Left ventricle myocardium inferior (tissue), 1 donor: ENCODE measurements at regions not wholly inside any gene's neighbourhood (a gene's known extent, or its start where the extent isn't known, plus 50 kb on each side); places are given as distances from the start of the nearest gene placed in this dataset.

Experiments
- DNase-seq: peaks from one replicate; pipeline ENCODE4 v3.0.0-alpha.2; 2020
- H3K27ac ChIP-seq: fragments of 200-600 bp; replicated peaks from 2 replicates; pipeline ENCODE4 v1.8.0; 2021
- H3K27me3 ChIP-seq: fragments of 200-600 bp; 2 replicates; pipeline ENCODE4 v1.8.0; 2021; ENCODE audit warnings: low read depth
- H3K36me3 ChIP-seq: fragments of 200-600 bp; 2 replicates; pipeline ENCODE4 v1.8.0; 2021
- H3K4me1 ChIP-seq: fragments of 200-600 bp; 2 replicates; pipeline ENCODE4 v1.8.0; 2021
- H3K4me3 ChIP-seq: fragments of 200-600 bp; 2 replicates; pipeline ENCODE4 v1.8.0; 2021; ENCODE audit warnings: mild to moderate bottlenecking, moderate library complexity
- H3K9me3 ChIP-seq: fragments of 200-600 bp; replicated peaks from 2 replicates; pipeline ENCODE4 v1.8.0; 2021
- CTCF ChIP-seq: fragments of 200-600 bp; IDR thresholded peaks from 2 replicates; pipeline ENCODE4 v1.8.0; 2021; ENCODE audit warnings: antibody characterized with exemption, mild to moderate bottlenecking, borderline replicate concordance
- intact Hi-C: fragments of 100-400 bp; cut with micrococcal nuclease; formaldehyde crosslinking; loops from one replicate; pipeline ENCODE4 v1.11.0; 2022
- donor health status: DM: no; HTN: yes; CAD: no; lungs with severe emphysema.

GRCh38 chr7:46810986-46811385 lies 770.9 kb downstream of the TNS3 start:
- H3K27me3 ChIP-seq, result no peaks in the 10 kb centered on the region
- TF ChIP-seq CTCF, result no peak
- H3K9me3 ChIP-seq, result no peaks in the 10 kb centered on the region
- no peak for DNase-seq
- no peak overlapping the region for H3K4me3 ChIP-seq
- H3K4me1 ChIP-seq, result peaks cover 11% of the 10 kb centered on the region
- intact Hi-C loops, result no loop called here
- H3K36me3 ChIP-seq, result no peaks in the 10 kb centered on the region
- H3K27ac ChIP-seq, result no peak overlapping the region

GRCh38 chr7:46809886-46810285 lies 772.0 kb downstream of the TNS3 start:
- Histone ChIP-seq H3K4me1 (peaks cover 11% of the 10 kb centered on the region), H3K36me3 (no peaks in the 10 kb centered on the region), H3K27ac (no peak overlapping the region), H3K9me3 (no peaks in the 10 kb centered on the region), H3K4me3 (no peak overlapping the region), H3K27me3 (no peaks in the 10 kb centered on the region)
- intact Hi-C loops, result no loop called here
- TF ChIP-seq CTCF, result no peak
- no peak for DNase-seq

GRCh38 chr7:46806856-46807255 lies 775.1 kb downstream of the TNS3 start:
- H3K9me3 ChIP-seq, result no peaks in the 10 kb centered on the region
- no peak for TF ChIP-seq CTCF
- H3K4me1 ChIP-seq, result peaks cover 8% of the 10 kb centered on the region
- DNase-seq, result no peak
- intact Hi-C loops, result no loop called here
- no peaks in the 10 kb centered on the region for H3K36me3 ChIP-seq
- H3K4me3 ChIP-seq, result no peak overlapping the region
- peak overlapping the region; percentile 47 for H3K27ac ChIP-seq
- no peaks in the 10 kb centered on the region for H3K27me3 ChIP-seq

- no peaks in the 10 kb centered on the region for H3K36me3 ChIP-seq
- H3K4me3 ChIP-seq, result no peak overlapping the region
- no peaks in the 10 kb centered on the region for H3K4me1 ChIP-seq
- no peak for TF ChIP-seq CTCF
- peaks cover 8% of the 10 kb centered on the region for H3K9me3 ChIP-seq
- no peak for DNase-seq
- intact Hi-C loops, result no loop called here
- peak overlapping the region; percentile 55 for H3K27ac ChIP-seq
- H3K27me3 ChIP-seq, result no peaks in the 10 kb centered on the region
Observed at GRCh38 chr7:46802479-46802878, 779.4 kb downstream of the TNS3 start.

GRCh38 chr7:46791188-46791587 lies 790.7 kb downstream of the TNS3 start:
- H3K9me3 ChIP-seq, result no peaks in the 10 kb centered on the region
- no peaks in the 10 kb centered on the region for H3K36me3 ChIP-seq
- H3K4me1 ChIP-seq, result no peaks in the 10 kb centered on the region
- no peaks in the 10 kb centered on the region for H3K27me3 ChIP-seq
- no peak for DNase-seq
- intact Hi-C loops, result no loop called here
- H3K27ac ChIP-seq, result no peak overlapping the region
- no peak overlapping the region for H3K4me3 ChIP-seq
- no peak for TF ChIP-seq CTCF

- Histone ChIP-seq H3K4me1 (no peaks in the 10 kb centered on the region), H3K36me3 (no peaks in the 10 kb centered on the region), H3K4me3 (no peak overlapping the region), H3K9me3 (no peaks in the 10 kb centered on the region), H3K27me3 (no peaks in the 10 kb centered on the region), H3K27ac (no peak overlapping the region)
- intact Hi-C loops, result no loop called here
- DNase-seq, result no peak
- no peak for TF ChIP-seq CTCF
Observed at GRCh38 chr7:46786995-46787394, 794.9 kb downstream of the TNS3 start.
